Activated CD4-positive, alpha-beta T cell treated with anti-CD3 and anti-CD28 coated beads, Interleukin-2, amount 50 U/mL, for 48 hours (primary cell): ENCODE measurements at regions not wholly inside any gene's neighbourhood (a gene's known extent, or its start where the extent isn't known, plus 50 kb on each side); places are given as distances from the start of the nearest gene placed in this dataset.

Source experiments
- DNase-seq, 2 experiments: peaks; one replicate each; pipeline ENCODE4 v3.0.0-alpha.2; 2020

DNA sequence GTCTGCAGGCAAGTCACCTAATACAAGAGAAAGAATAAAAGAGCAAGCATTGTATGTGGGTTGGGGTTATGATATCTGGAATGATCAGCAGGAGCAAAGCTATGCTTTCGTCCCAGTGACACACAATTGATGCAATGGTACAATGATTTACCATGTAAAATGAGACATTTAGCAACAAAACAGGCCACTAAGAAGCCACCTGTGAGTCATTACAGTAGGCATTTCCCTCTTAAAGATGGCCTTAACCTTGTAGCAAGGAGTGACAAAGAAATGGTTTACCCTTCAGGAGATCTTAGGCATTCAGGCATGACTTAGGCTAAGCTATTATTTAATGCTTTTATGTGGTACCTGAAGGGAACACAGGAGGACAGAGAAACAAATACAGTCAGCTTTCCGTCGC lies 373.3 kb upstream of the RBMS3 start:
- no peak for DNase-seq

DNA sequence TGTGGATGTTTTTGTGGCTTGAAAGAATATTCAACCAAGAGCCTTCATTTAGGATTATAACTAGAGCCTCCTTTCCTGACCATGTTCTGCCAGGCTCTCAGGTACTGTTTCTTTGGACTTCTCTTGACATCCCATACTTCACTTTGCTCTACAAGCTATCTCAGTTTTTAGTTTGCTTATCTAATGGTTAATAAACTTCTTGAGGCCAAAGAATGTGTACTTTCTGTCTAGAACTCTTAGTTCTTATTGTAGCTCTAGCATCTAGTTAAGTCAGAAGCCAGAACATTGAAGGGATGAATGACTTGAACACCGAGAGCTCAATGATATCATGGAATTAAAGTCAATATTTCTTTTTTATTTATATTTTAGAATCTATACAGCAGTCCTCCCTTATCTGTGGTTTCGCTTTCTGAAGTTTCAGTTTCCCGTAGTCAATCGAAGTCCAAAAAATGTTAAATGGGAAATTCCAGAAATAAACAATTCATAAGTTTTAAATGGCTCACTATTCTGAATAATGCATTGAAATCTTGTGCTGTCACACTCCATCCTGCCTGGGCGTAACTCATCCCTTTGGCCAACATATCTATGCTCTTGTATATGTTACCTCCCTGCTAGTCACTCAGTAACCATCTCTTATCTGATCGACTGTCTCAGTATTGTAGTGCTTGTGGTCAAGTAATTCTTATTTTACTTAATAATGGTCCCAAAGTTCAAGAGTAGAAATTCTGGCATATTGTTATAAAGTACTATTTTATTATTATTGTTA lies 368.6 kb upstream of the RBMS3 start:
- no peak for DNase-seq

DNA sequence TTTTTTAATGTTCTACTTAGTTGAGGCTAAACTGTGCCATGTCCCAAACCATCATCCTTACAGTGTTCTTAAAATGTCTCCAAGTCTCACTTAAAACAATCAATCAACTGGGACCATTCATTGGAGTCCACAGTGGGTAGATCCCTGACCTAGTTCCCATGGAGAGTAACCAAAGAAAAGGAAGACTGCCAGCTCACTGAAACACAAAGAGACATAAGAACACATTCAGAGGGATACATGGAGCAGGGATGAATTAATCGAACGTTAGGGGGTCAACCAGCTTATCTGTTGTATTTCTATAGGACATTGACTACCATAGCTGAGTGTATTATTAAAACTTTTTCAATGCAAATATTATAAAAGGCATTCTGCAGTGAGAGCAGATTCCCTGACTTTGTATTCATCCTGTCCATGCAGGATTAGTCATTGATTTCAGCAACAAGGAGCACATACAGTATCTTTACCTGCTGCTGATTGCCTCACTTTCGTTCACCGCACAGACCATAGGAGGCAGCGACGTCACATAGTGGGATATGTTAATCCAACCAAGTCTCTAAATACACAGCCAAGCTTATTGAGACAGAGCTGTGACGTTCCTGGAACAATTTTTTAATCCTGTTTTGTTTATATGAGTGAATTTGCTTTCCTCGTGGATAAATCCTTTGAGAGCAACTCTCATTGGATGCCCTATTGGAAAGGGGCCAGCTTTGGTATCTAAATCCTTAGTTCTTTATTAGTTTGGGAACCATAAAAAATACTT lies 364.9 kb upstream of the RBMS3 start:
- DNase-seq = no peak

DNA sequence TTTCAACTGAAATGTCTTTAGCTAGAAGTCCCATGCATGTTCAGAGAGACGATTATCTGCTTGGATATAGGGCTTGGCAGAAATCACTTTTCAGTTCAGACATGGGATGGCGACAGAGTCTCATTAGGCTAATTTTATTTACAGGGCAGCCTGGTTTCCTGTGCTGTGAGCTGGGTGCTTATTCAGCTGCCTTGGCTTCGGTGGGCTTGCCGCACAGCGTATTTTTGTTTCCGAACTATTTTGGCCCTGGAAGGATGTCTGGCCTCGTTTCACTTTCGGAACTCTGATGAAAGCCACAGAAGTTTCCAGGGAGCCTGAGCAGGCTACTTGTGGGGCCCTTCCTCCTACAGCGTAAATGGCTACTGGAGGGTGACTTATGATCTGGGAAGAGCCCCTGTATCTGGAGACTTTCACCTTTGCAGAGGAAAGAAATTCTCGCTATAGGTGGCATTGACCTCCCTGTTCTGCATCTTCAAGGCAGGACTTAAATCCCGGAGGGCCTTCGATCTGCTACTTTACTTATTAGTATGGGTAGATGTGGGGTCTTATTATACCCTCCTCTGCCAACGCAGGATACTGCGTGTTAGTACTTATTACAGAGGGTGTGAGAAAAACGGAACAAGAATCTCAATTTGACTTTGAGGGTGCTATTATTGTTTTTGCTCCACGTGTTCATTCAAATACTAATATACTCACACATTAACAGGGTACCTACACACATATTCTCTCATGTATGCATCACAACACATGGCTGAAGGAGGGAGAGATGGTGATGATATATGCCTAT lies 364.0 kb upstream of the RBMS3 start:
- DNase-seq = peak in 1 of 2 experiments; percentile 2

DNA sequence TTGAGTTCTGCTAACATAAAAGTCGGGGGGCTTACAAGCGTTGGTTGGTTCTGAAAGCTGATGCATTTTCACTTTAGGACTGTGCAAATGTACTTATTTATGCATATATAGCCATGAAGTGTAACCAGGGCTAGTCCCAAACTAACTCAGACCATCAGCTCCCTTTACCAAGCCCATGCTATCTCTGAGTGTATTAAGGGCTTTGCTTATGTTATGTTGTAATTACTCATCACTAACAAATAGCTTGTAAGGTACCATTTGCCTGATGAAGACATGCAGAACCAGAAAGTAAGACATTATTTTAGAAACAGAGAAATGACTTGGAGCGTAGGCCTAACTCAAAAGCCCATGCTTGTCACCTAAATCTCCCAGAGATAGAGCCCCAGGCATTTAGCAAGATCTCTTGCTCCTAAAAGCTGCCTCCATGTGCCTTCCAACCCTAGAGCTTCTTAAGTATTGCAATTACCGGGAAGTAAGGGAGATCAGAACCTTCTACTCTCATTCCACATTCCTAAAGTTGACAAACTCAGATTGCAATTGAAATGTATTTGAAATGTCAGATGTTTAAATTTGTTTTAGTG lies 362.9 kb upstream of the RBMS3 start:
- no peak for DNase-seq

DNA sequence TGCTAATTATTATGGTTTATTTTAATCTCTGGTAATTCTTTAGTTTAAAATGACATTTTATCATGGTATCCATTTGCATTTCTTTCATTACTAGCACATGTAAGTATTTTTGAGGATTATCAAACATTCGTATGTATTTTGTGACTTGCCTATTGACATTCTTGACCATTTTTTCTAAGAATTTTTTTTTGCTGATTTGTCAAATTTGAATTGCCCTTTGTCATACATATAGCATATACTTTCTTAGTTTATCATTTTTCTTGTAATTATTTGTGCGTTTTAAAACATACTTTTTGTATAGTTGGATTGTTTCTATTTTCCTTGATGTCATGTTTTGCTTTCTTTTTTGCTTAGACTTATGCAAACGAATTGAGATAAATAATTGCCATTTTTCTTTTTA lies 358.5 kb upstream of the RBMS3 start:
- DNase-seq = no peak

DNA sequence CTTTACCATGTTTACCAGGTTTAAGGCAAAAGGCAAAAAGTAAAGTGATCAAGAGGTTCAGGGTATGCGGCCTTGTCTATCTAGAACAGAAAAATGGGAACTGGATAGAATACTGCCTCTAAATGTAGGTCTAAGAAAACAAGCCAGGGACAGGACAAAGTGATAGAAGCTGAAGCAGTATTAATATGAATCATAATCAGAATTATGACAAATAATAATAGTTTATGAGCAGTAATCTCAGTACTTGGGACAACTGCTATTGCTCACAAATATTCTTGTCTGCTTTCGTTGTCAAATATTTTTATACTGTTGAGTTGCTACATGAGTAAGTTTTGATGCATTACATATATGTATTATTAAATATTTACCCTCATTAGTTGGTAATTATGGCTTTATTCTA lies 356.9 kb upstream of the RBMS3 start:
- DNase-seq = no peak

DNA sequence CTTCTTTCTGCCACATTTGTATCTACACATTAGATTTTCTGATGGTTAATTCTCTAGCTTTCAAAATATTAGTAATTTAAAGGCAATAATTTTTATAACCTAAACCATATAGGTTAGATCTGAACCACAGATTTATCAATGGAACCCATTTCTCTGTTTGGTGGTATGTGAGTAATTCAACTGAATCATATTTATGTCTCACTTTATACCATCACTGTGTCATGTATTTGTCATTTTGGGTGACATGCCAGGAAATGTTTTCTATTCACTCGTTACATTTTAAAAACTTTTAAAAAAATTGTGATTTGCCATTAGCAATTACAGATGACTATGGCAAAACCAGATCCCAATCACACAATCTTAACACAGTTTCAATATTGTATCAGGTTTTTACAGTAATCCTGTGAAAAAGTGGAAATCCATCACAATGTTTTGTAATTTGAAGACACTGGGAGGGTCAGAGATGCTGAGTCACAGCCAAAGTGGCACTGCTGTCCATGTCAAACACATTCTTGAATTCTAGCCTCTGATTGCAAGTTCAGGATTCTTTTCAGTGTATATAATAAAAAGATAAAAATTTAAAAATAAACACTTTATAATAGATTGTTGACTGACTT lies 356.0 kb upstream of the RBMS3 start:
- no peak for DNase-seq

DNA sequence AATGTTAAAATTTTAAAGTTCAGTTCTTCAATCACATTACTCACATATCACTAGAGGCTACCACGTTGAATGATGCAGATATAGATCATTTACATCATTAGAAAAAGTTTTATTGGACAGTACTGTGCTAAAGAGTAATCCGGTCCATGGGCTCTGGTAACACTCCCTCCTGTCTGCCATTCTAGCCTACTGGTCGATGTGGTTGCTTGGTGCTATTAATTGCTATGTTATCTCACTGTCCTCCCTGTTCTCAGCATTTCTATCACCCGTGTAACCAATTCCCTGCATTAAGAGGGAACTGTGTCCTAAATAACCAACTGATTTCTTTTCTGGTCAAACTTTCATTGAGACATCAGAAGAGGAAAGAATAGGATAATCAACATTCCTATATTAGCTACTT lies 347.5 kb upstream of the RBMS3 start:
- DNase-seq = no peak

DNA sequence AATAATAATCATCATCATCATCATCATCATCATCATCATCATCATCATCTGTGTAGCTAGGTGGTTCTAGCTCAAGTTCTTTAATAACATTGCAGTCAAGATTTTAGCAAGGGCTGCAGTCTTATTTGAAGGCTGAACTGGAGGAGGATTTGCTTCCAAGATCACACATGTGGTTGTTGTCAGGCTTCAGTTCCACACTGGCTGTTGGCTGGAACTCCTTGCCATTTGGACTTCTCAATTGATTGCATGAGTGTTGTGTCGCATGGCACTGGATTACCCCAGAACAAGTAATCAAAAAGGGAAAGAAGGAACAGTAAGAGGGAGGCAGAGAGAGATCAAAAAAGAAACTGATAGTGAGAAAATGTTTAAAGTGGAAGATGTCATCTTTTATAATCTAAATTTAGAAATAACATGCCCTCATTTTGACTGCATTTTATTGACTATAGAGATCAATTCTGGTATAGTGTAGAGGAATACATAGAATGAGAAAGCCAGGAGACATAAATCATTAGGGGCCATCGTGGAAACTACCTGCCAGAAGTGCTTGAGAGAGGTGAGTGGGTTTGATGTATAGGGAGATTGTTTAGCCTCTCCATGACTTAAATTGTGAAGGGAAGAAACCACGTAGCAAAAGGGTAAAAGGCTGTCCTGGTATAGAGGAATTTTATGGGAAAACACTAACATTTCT lies 346.6 kb upstream of the RBMS3 start:
- no peak for DNase-seq

DNA sequence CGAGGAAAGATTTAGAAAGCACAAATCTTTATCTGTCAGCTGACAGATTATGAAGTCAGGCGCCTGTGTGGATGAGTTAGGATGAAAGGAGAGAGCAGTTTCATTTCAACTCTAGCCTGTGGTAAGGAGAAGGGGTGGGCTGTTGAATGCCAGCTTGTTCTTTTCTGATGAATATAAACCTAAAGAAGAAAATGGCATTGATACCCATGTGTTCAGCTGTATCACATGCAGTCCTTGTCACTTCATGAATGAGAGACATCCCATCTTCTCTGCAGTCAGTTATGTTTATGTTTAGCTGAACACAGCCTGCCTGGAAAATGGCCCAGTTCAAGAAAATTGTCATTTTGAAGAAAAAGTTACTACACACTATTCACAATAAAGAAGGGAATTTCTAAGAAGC lies 345.7 kb upstream of the RBMS3 start:
- DNase-seq = no peak

DNA sequence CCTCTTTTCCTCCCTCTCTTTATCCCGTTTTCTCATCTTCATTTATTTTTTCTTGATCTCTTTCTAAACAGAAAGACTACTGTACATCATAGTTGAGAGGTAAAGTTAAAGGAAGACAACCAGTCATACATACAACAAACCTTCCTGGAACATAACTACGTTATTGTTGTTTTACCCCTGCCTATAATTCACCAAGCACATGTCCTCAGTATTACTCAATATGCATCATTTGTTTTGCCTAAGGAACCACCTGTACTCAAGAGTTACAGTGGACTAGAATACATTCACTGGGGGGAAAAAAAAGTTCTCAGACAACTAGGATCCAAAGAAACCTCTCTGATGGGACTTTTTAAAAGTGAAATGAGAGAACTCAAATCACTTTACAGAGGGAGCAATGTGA lies 344.7 kb upstream of the RBMS3 start:
- DNase-seq = no peak

DNA sequence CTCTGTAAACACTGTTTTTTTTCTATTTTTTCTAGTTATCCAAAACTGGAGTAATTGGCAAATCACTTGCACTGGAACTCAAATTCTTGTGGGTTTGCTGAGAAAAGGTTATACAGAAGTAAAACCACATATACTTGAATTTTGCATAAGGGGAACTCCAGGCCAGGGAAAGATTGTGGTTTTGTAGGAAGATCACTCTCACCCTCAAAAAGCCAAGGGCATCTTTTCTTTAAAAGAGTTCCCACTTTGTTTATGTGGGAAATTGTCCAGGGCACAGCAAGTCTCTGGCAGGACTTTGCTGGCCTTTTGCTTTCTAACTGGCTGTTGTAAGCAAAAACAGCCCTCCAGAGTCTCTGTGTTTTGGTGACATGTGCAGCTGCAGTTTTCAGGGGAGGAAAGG lies 340.3 kb upstream of the RBMS3 start:
- DNase-seq = no peak

DNA sequence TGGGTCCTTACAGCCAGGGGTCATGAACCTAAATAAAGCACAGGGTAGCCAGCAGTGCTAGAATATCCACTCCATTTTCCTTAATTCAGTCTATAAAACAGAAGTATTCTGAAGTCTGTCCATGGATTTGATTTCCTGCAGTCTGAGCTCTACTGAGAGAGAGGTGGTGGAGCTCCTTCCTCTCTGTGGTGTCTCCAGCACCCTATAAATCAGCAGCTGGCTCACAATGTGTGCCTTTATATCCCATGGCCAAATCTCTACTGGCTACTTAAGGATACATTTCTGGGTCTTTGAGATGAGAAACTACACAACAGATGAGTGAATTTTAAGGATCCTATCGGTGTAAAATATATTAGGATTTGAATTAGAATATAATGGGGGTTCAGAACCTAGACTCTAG lies 339.9 kb upstream of the RBMS3 start:
- DNase-seq = no peak

DNA sequence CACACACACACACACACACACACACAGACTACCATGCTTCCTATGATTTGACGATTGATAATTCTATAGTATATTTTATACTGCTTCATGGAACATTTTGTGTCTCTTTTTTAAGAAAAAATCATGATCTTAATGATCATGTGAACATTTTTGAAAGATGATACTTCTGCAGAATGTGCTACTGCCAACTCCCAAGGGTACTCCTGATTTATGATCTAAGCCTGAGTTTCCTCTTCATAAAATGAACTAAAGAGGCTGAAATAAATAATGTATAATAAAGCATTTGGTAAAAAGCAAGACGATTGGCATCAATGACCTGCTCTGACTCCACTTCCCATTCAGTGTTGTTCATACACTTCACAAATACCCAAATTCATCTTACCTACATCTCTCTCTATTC lies 333.8 kb upstream of the RBMS3 start:
- no peak for DNase-seq

DNA sequence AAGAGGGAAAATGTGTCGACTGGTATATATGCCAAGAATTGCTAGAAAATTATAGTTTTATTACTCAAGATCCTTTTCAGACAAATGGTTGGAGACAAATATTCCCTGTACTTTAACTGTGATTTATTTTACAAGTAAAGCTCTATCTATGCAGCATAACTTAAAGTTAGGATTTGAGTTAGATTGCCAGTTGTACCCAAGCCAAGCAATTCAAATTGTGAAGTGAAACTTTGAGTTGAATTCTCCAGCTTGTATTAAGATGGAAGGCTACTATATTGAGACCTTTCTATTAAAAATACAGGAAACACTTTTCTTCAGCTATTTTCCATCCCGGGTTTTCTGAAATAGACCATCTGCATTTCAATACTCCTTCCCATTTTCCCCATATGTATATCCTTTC lies 333.1 kb upstream of the RBMS3 start:
- no peak for DNase-seq

DNA sequence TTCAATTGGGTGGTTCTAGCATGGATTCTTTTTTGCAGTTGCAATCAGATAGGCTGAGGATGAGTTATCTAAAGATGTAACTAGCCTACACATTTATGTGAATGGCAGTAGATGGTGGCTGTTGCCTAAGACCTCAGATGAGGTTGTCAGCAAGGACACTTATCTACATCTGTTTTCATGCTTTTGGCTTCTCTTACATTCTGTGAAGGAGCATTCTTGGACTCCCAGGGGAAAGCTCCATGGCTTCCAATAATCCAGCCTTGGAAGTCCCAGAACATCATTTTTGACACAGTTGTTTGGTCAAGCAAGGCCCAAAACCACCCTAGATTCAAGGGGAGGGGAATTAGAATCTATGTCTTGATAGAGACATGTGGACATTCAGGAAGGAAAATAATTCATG lies 332.2 kb upstream of the RBMS3 start:
- no peak for DNase-seq

DNA sequence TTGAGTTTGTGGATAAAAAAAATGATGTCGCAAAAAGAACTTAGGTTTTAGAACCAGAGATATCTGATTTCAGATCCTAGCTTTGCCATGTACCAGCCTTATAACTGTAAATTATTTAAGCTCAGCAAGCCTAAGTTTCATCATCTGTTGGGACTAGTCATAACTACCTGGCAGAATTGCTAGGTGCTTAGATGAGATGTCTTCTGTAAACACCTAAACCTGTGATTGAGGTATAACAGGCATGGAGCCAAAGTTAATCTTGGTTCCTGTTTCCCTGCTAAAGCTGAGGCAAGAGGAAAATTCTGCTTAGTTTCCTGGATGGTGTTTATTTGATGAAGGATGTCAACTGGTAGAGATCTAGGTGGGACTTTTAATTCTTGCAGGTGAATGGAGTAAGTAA lies 331.3 kb upstream of the RBMS3 start:
- no peak for DNase-seq

DNA sequence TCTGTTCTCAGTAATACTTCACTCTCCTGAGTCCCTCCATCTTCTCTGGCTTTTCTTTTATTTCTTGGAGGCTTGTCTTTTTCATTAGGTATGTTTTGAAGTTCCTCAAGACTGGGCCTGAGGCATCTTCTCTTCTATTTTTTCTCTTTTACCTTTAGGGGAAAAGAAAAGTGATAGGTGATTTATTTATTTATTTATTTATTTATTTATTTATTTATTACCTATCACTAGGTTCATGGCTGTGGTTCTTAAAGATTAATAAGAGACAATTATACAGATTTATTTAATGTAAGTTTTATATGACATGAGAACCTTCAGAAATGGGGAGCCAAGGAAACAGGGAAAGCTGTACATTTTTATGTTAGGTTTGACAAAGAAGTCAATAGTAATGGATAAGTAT lies 330.3 kb upstream of the RBMS3 start:
- DNase-seq = no peak

DNA sequence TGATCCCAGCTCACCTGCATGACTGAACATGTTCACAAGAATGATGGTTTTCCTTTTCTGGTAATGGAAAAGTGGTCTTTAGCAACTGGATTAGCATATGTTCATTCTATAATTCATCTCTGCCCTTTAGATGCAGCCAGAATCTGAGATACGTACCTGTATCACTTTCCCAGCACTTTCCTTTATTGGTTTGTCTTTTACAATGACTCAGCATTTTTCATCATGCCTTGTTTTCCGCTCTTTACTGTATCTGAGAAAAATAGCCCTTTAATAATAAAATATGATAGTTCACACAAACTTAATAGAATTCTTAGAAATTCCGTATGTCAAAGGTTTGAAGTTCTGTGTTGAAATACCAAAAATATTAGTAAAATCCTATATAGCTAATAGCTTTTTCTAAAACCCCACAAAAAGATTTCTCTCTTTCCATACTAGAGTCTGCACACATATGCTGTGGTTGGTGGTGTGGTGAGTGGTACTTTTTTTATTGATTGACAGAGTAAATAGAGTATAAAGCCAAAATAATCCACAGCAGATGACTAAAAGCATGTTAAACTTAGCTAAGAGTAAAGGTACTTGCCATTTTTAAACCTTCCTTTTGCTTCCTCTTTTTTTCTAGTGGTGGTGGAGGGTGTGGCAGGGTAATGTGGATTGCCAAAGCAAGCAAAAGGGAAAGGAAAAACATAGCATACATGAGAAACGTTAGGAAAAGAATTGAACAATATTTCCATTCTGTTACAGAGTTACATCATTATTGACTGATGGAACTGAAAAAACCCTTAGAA lies 328.9 kb upstream of the RBMS3 start:
- DNase-seq = no peak

DNA sequence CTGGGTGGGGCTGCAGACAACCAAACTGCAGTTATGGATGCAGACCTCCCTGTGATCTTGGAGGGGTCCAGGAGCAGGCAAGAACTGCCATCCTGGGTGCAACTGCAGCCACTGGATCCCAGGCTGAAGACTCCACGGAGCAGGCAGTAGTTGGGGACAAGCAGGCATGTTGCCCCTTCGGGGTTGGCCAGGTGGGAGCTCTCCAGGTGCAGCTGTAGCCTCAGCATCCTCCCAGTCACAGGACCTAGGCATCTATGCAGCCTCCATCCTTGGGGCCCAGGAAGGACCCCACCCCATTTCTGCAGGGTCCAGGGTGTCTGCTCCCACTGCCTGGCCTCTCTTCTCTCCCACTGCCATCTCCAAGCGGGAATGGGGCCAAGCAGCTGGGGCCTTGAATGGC lies 322.2 kb upstream of the RBMS3 start:
- no peak for DNase-seq

DNA sequence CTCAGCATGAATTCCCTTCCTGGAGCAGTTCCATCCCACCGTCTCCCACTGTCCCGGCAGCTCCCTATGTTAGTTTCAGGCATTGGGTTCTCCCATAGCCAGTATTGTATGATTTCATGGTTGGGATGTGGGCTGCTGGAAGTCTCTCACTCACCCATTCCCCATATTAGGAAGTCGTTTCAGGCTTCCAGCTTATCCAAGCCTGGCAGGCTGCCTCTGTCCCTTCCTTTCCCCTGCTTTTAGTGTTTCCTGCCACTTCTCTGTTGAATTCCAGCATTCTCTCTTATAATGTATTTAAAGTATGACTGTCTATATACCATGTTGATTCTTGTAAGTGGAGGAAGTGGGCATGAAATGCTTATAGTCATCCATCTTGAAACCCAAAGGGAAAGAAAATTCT lies 309.7 kb upstream of the RBMS3 start:
- no peak for DNase-seq
